A673 (cell line): ENCODE measurements at regions not wholly inside any gene's neighbourhood (a gene's known extent, or its start where the extent isn't known, plus 50 kb on each side); places are given as distances from the start of the nearest gene placed in this dataset.

Source experiments
- BruUV-seq: library from RNA; stranded (reverse); fragments of 400-500 nt; replicated peaks from 2 replicates; lab custom pipeline; 2021; lab: Mats Ljungman, UMichigan
- CTCF ChIA-PET: fragments of 300-600 bp; sonication (Branson Sonifier 250); formaldehyde crosslinking; loops from one replicate; lab custom pipeline; 2022; ENCODE audit warnings: antibody characterized with exemption; lab: Charles Lee
- POLR2A ChIA-PET: fragments of 300-600 bp; sonication (Branson Sonifier 250); formaldehyde crosslinking; loops from one replicate; lab custom pipeline; 2022; ENCODE audit warnings: antibody characterized with exemption; ENCODE audit not compliant: low non-redundant PET; lab: Charles Lee
- DNase-seq: peaks from one replicate; pipeline ENCODE4 v3.0.0-alpha.2; 2015; ENCODE audit warnings: low spot score
- H3K27ac ChIP-seq: fragments of 200-600 bp; sonication (generic); 2 replicates; pipeline ENCODE4 v1.5.1; 2016; ENCODE audit warnings: mixed run types, low read depth, mild to moderate bottlenecking, mixed read lengths, antibody characterized with exemption, low read length; ENCODE audit not compliant: poor library complexity, severe bottlenecking
- H3K27me3 ChIP-seq: fragments of 200-600 bp; sonication (generic); replicated peaks from 2 replicates; pipeline ENCODE4 v1.6.1; 2017; ENCODE audit warnings: mixed run types, low read depth, mild to moderate bottlenecking, mixed read lengths, antibody characterized with exemption, low read length; ENCODE audit not compliant: insufficient read depth, poor library complexity
- H3K36me3 ChIP-seq: fragments of 200-600 bp; sonication (generic); 2 replicates; pipeline ENCODE4 v1.6.1; 2016; ENCODE audit warnings: mixed run types, mild to moderate bottlenecking, mixed read lengths, antibody characterized with exemption, low read length; ENCODE audit not compliant: insufficient read depth, poor library complexity, severe bottlenecking
- H3K4me1 ChIP-seq: fragments of 200-600 bp; sonication (generic); 2 replicates; pipeline ENCODE4 v1.6.1; 2017; ENCODE audit warnings: mixed run types, mild to moderate bottlenecking, mixed read lengths, antibody characterized with exemption, low read length; ENCODE audit not compliant: insufficient read depth, poor library complexity, severe bottlenecking
- H3K4me3 ChIP-seq: fragments of 200-600 bp; sonication (generic); 2 replicates; pipeline ENCODE4 v1.5.1; 2016; ENCODE audit warnings: low read depth, mixed run types, mild to moderate bottlenecking, mixed read lengths, low read length; ENCODE audit not compliant: poor library complexity, severe bottlenecking
- H3K9me3 ChIP-seq: fragments of 200-600 bp; sonication (generic); 2 replicates; pipeline ENCODE4 v1.6.1; 2016; ENCODE audit warnings: mixed run types, low read depth, mild to moderate bottlenecking, mixed read lengths, antibody characterized with exemption, low read length; ENCODE audit not compliant: poor library complexity, severe bottlenecking
- CTCF ChIP-seq: fragments of 300-800, 200-600 bp; sonication (generic); conservative IDR thresholded peaks from 2 replicates; pipeline ENCODE4 v1.5.1; 2017; ENCODE audit warnings: low read depth, mild to moderate bottlenecking, antibody characterized with exemption, low read length, moderate library complexity, mixed read lengths
- EZH2 ChIP-seq: fragments of 200-600 bp; sonication (generic); IDR thresholded peaks from 2 replicates; pipeline ENCODE4 v1.6.1; 2017; ENCODE audit warnings: borderline replicate concordance, low read depth, mild to moderate bottlenecking, mixed read lengths, antibody characterized with exemption, low read length; ENCODE audit not compliant: poor library complexity, severe bottlenecking
- intact Hi-C: fragments of 100-400 bp; cut with micrococcal nuclease; formaldehyde crosslinking; loops from one replicate; pipeline ENCODE4 v1.10.0; 2022; ENCODE audit not compliant: unreplicated experiment

GRCh38 chr21:14900058-14900457 lies 164.7 kb downstream of the NRIP1 start:
- ChIA-PET POLR2A (no interaction called here), CTCF (no interaction called here)
- no peak for DNase-seq
- TF ChIP-seq CTCF (no peak), EZH2 (no peak)
- no peak overlapping the region for H3K4me3 ChIP-seq
- H3K4me1 ChIP-seq, result no peaks in the 10 kb centered on the region
- intact Hi-C loops, result no loop called here
- no peaks in the 10 kb centered on the region for H3K9me3 ChIP-seq
- no peaks in the 10 kb centered on the region for H3K27me3 ChIP-seq
- no peak overlapping the region for H3K27ac ChIP-seq
- no peaks in the 10 kb centered on the region for H3K36me3 ChIP-seq
- no TSS peak for BruUV-seq

GRCh38 chr21:14895792-14896191 lies 169.0 kb downstream of the NRIP1 start:
- Histone ChIP-seq H3K27me3 (no peaks in the 10 kb centered on the region), H3K9me3 (no peaks in the 10 kb centered on the region), H3K4me3 (no peak overlapping the region), H3K36me3 (no peaks in the 10 kb centered on the region), H3K4me1 (no peaks in the 10 kb centered on the region), H3K27ac (no peak overlapping the region)
- intact Hi-C loops, result no loop called here
- ChIA-PET POLR2A (no interaction called here), CTCF (no interaction called here)
- BruUV-seq, result no TSS peak
- DNase-seq, result no peak
- TF ChIP-seq EZH2 (no peak), CTCF (no peak)

GRCh38 chr21:14890141-14890540 lies 174.7 kb downstream of the NRIP1 start:
- H3K4me1 ChIP-seq, result no peaks in the 10 kb centered on the region
- DNase-seq, result no peak
- no TSS peak for BruUV-seq
- no peak overlapping the region for H3K4me3 ChIP-seq
- CTCF ChIA-PET, result no interaction called here
- H3K27ac ChIP-seq, result no peak overlapping the region
- TF ChIP-seq CTCF (no peak), EZH2 (no peak)
- H3K36me3 ChIP-seq, result no peaks in the 10 kb centered on the region
- intact Hi-C loops, result no loop called here
- no peaks in the 10 kb centered on the region for H3K27me3 ChIP-seq
- POLR2A ChIA-PET, result no interaction called here
- no peaks in the 10 kb centered on the region for H3K9me3 ChIP-seq
